ENCODE measurements at regions not wholly inside any gene's neighbourhood (a gene's known extent, or its start where the extent isn't known, plus 50 kb on each side); places are given as distances from the start of the nearest gene placed in this dataset.

DNA sequence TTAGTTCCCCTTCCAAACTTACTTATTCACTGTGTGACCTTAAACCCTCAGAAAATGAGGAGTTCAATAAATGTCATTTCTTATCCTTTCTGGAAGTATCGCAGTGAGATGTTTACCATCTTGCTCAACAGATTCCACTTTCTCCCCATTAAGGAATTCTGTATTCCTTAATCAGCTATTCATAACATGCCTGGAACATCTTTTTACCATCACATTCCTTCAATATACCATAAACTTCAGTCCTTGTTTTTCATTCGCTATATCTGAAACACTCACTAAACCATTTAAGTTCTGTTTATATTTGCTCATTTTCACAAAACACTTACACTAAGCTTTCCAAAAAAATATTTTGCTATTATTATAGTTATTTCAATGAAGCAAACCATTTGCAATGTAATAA, 1158.6 kb downstream of the CDH12 start:
- Histone ChIP-seq H3K9me3 (ENCODE audit: severe bottlenecking) (no peaks in the 10 kb centered on the region), H3K36me3 (ENCODE audit: low read depth) (no peaks in the 10 kb centered on the region), H3K27ac (ENCODE audit: poor library complexity, severe bottlenecking) (no peak overlapping the region), H3K27me3 (ENCODE audit: insufficient read depth, poor library complexity, severe bottlenecking) (no peaks in the 10 kb centered on the region), H3K4me1 (ENCODE audit: insufficient read depth, poor library complexity, severe bottlenecking) (peaks cover 5% of the 10 kb centered on the region), H3K4me3 (ENCODE audit: severe bottlenecking) (no peak overlapping the region)
- TF ChIP-seq, protein P1, sequence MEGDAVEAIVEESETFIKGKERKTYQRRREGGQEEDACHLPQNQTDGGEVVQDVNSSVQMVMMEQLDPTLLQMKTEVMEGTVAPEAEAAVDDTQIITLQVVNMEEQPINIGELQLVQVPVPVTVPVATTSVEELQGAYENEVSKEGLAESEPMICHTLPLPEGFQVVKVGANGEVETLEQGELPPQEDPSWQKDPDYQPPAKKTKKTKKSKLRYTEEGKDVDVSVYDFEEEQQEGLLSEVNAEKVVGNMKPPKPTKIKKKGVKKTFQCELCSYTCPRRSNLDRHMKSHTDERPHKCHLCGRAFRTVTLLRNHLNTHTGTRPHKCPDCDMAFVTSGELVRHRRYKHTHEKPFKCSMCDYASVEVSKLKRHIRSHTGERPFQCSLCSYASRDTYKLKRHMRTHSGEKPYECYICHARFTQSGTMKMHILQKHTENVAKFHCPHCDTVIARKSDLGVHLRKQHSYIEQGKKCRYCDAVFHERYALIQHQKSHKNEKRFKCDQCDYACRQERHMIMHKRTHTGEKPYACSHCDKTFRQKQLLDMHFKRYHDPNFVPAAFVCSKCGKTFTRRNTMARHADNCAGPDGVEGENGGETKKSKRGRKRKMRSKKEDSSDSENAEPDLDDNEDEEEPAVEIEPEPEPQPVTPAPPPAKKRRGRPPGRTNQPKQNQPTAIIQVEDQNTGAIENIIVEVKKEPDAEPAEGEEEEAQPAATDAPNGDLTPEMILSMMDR (IDR thresholded peaks at IDR 0.05; ENCODE audit: poor library complexity, severe bottlenecking), result no peak
- DNase-seq (ENCODE audit: low spot score) (no peak), ATAC-seq (ENCODE audit: low read depth) (no peak)

DNA sequence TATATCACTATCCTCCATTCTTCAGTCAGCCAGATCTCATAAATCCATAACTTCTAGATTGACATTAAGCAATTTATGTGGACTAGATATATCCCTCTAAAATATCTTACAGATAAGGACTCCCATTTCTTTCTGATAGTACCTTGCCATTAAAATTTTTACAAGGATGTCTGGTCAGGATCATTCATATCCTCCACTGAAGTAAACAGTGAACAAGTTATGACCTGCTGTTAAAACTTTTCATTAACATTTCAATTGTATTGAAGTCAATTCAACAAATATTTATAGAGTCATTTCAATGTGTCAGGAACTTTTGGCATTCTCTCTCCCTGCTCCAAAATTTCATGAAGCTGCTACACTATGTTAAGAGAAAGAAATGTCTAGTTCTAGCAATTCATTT, 1159.6 kb downstream of the CDH12 start:
- H3K9me3 ChIP-seq (ENCODE audit: severe bottlenecking), result no peaks in the 10 kb centered on the region
- peaks cover 15% of the 10 kb centered on the region for H3K4me1 ChIP-seq (ENCODE audit: insufficient read depth, poor library complexity, severe bottlenecking)
- H3K36me3 ChIP-seq (ENCODE audit: low read depth), result no peaks in the 10 kb centered on the region
- no peaks in the 10 kb centered on the region for H3K27me3 ChIP-seq (ENCODE audit: insufficient read depth, poor library complexity, severe bottlenecking)
- ATAC-seq (ENCODE audit: low read depth), result peak; percentile 38; the same call in 1 of the 3 replicates
- TF ChIP-seq, protein P1 (IDR thresholded peaks at IDR 0.05; ENCODE audit: poor library complexity, severe bottlenecking), result no peak
- no peak overlapping the region for H3K27ac ChIP-seq (ENCODE audit: poor library complexity, severe bottlenecking)
- H3K4me3 ChIP-seq (ENCODE audit: severe bottlenecking), result no peak overlapping the region
- no peak for DNase-seq (ENCODE audit: low spot score)

DNA sequence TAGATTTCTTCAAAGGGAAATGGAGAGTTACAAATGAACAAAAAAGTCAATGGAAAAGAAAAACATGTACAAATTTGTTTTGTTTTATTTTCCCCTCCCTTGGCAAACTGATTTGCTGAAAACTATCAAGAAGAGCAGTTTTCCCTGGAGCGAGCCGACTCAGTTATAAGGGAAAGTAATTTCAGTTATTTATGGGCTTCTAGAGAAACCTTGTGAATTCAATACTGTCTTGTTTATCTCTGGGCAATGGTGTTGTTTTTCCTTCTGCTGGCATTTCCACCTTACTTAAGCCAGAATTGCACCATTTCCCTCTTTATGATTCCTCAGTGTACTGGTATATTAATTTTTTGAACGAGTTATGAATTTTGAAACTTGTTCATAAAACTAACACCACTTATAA, 1163.6 kb downstream of the CDH12 start:
- TF ChIP-seq, protein P1 (IDR thresholded peaks at IDR 0.05; ENCODE audit: poor library complexity, severe bottlenecking), result no peak
- ATAC-seq (ENCODE audit: low read depth) (no peak), DNase-seq (ENCODE audit: low spot score) (no peak)
- H3K4me1 ChIP-seq (ENCODE audit: insufficient read depth, poor library complexity, severe bottlenecking), result peaks cover 26% of the 10 kb centered on the region
- H3K9me3 ChIP-seq (ENCODE audit: severe bottlenecking), result no peaks in the 10 kb centered on the region
- no peaks in the 10 kb centered on the region for H3K27me3 ChIP-seq (ENCODE audit: insufficient read depth, poor library complexity, severe bottlenecking)
- H3K36me3 ChIP-seq (ENCODE audit: low read depth), result no peaks in the 10 kb centered on the region
- peak overlapping the region; percentile 17 for H3K27ac ChIP-seq (ENCODE audit: poor library complexity, severe bottlenecking)
- no peak overlapping the region for H3K4me3 ChIP-seq (ENCODE audit: severe bottlenecking)

DNA sequence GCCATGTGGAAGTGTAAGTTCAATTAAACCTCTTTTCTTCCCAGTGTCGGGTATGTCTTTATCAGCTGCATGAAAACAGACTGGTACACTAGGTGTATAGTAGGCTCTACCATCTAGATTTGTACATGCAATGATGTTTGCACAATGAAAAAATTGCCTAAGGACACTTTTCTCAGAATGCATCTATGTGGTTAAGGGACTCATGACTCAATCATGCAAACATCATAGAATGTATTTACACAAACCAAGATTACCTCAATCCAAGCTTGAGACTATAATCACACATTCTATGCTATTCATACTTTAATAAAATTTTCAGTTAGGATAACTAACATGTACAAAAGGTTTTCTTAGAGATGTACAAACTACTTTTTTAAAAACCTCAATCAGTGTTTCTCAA, 1164.5 kb downstream of the CDH12 start:
- ATAC-seq (ENCODE audit: low read depth), result peak; percentile 89
- Histone ChIP-seq H3K36me3 (ENCODE audit: low read depth) (no peaks in the 10 kb centered on the region), H3K27me3 (ENCODE audit: insufficient read depth, poor library complexity, severe bottlenecking) (no peaks in the 10 kb centered on the region), H3K4me3 (ENCODE audit: severe bottlenecking) (no peak overlapping the region), H3K4me1 (ENCODE audit: insufficient read depth, poor library complexity, severe bottlenecking) (peaks cover 26% of the 10 kb centered on the region), H3K9me3 (ENCODE audit: severe bottlenecking) (no peaks in the 10 kb centered on the region), H3K27ac (ENCODE audit: poor library complexity, severe bottlenecking) (peak overlapping the region; percentile 17)
- no peak for DNase-seq (ENCODE audit: low spot score)
- TF ChIP-seq, protein P1 (IDR thresholded peaks at IDR 0.05; ENCODE audit: poor library complexity, severe bottlenecking), result no peak

DNA sequence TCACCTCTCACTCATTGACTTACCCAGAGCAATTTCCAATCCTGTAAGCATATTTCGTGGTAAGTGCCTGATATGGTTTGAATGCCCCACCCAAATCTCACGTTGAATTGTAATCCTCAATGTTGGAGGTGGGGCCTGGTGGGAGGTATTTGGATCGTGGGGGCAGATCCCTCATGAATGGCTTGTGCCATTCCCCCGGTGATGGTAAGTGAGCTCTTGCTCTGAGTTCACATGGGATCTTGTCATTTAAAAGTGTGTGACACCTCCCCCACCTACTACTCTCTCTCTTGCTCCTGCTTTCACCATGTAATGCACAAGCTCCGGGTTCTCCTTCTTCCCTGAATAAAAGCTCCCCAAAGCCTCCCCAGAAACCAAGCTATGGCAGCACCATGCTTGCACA, 1165.5 kb downstream of the CDH12 start:
- Histone ChIP-seq H3K36me3 (ENCODE audit: low read depth) (no peaks in the 10 kb centered on the region), H3K9me3 (ENCODE audit: severe bottlenecking) (no peaks in the 10 kb centered on the region), H3K4me1 (ENCODE audit: insufficient read depth, poor library complexity, severe bottlenecking) (peaks cover 26% of the 10 kb centered on the region), H3K4me3 (ENCODE audit: severe bottlenecking) (no peak overlapping the region), H3K27ac (ENCODE audit: poor library complexity, severe bottlenecking) (no peak overlapping the region), H3K27me3 (ENCODE audit: insufficient read depth, poor library complexity, severe bottlenecking) (no peaks in the 10 kb centered on the region)
- ATAC-seq (ENCODE audit: low read depth) (no peak), DNase-seq (ENCODE audit: low spot score) (no peak)
- TF ChIP-seq, protein P1 (IDR thresholded peaks at IDR 0.05; ENCODE audit: poor library complexity, severe bottlenecking), result no peak

All from RWPE2 (cell line).